ENCODE measurements at regions not wholly inside any gene's neighbourhood (a gene's known extent, or its start where the extent isn't known, plus 50 kb on each side); places are given as distances from the start of the nearest gene placed in this dataset.

GRCh38 chr16:85170590-85171003, 58.3 kb upstream of the CIBAR2 start:
- H3K27ac Mint-ChIP-seq (ENCODE audit: low read depth): no peak overlapping the region
- H3K4me1 Mint-ChIP-seq: no peaks in the 10 kb centered on the region
- peak overlapping the region; percentile 40 for H3K4me3 Mint-ChIP-seq
- peaks cover 76% of the 10 kb centered on the region for H3K27me3 Mint-ChIP-seq
- peaks cover 3% of the 10 kb centered on the region for H3K36me3 Mint-ChIP-seq (ENCODE audit: insufficient read depth)
- DNase-seq (ENCODE audit: low spot score in 2 of 2): no peak
- H3K9me3 Mint-ChIP-seq: no peaks in the 10 kb centered on the region
- ATAC-seq (replicated peaks; ENCODE audit: extremely low read depth, poor library complexity, severe bottlenecking): no peak

DNA sequence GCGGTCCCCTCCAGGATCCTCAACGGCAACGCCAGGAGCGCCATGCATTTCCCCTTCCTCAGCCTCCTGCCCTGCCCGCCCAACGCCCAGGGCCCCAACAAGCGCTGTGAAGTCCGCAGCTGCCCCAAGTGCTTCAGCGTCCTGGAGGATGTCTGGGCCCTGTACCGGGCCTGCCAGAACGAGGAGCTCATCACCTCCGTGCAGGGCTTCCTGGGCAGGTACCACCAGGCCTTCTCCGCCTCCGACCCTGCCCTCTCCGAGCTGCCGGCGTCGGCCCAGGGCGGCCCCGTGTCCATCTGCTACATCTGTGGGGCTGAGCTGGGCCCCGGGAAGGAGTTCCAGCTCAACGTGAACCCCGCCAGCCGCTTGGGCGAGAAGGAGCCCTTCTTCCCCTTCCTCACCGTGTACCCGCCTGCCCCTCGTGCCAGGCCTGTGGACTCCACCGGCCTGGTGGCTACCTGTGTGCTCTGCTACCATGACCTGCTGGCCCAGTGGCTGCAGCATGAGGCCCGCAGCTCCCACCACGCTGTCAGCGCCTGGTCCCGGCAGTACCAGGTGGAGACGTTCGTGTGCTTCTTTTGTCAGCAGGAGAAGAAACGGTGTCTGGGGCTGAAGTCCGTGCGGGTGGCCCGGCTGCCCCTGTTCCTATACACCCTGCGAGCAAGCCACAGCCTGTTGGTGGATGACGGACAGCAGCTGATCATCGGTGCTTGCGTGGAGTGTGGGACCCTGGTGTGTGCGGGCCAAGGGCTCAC, 58.9 kb upstream of the CIBAR2 start:
- H3K27ac Mint-ChIP-seq (ENCODE audit: low read depth): no peak overlapping the region

GRCh38 chr16:85171759-85172454, 59.6 kb upstream of the CIBAR2 start:
- no peak for DNase-seq (ENCODE audit: low spot score in 2 of 2)
- Mint-ChIP-seq H3K4me3 (peak overlapping the region; percentile 43), H3K27me3 (peaks cover 79% of the 10 kb centered on the region), H3K36me3 (ENCODE audit: insufficient read depth) (peaks cover 3% of the 10 kb centered on the region), H3K4me1 (no peaks in the 10 kb centered on the region), H3K9me3 (no peaks in the 10 kb centered on the region), H3K27ac (ENCODE audit: low read depth) (no peak overlapping the region)
- no peak for ATAC-seq (replicated peaks; ENCODE audit: extremely low read depth, poor library complexity, severe bottlenecking)

More for the DNA sequence above, 58.9 kb upstream of the CIBAR2 start:
- Mint-ChIP-seq H3K4me1 (no peaks in the 10 kb centered on the region), H3K9me3 (no peaks in the 10 kb centered on the region), H3K4me3 (peak overlapping the region; percentile 43), H3K27me3 (peaks cover 79% of the 10 kb centered on the region), H3K36me3 (ENCODE audit: insufficient read depth) (peaks cover 3% of the 10 kb centered on the region)
- DNase-seq (ENCODE audit: low spot score in 2 of 2): no peak
- no peak for ATAC-seq (replicated peaks; ENCODE audit: extremely low read depth, poor library complexity, severe bottlenecking)

DNA sequence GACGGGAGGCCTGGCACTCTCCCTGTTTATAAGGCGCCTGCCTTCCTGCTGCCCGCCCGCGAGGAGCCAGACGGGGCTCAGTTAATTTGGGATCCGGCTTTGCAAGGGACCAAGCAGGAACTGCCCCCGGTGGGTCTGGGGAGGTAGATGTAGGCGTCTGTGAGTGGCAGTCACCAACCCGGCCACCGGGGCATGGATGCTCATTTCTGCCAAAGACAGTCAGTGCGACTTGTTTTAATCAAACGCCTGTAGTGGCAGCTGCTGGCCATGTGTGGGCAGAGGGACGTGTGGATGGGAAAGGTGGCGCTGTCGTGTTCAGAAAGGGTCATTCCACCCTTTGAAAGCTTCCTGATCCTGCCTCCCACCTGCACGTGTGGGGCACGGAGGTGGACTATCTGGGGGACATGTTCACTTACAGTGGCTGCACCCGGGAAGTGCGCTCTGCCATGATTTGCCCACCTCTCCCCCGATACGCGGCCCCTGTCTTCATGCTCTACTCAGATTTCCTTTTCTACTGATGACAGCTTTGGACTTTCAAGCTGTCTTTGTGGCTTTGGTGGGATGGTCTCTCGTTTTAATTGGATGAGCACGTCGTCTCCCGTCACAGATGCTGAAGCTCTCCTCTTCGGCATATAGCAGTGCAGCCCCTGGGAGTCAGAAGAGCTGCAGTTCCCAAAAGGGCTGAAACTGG, 60.3 kb upstream of the CIBAR2 start:
- Mint-ChIP-seq H3K9me3 (no peaks in the 10 kb centered on the region), H3K27ac (ENCODE audit: low read depth) (no peak overlapping the region), H3K36me3 (ENCODE audit: insufficient read depth) (peaks cover 3% of the 10 kb centered on the region), H3K27me3 (peaks cover 79% of the 10 kb centered on the region), H3K4me3 (no peak overlapping the region), H3K4me1 (no peaks in the 10 kb centered on the region)
- DNase-seq (ENCODE audit: low spot score in 2 of 2): no peak
- no peak for ATAC-seq (replicated peaks; ENCODE audit: extremely low read depth, poor library complexity, severe bottlenecking)

DNA sequence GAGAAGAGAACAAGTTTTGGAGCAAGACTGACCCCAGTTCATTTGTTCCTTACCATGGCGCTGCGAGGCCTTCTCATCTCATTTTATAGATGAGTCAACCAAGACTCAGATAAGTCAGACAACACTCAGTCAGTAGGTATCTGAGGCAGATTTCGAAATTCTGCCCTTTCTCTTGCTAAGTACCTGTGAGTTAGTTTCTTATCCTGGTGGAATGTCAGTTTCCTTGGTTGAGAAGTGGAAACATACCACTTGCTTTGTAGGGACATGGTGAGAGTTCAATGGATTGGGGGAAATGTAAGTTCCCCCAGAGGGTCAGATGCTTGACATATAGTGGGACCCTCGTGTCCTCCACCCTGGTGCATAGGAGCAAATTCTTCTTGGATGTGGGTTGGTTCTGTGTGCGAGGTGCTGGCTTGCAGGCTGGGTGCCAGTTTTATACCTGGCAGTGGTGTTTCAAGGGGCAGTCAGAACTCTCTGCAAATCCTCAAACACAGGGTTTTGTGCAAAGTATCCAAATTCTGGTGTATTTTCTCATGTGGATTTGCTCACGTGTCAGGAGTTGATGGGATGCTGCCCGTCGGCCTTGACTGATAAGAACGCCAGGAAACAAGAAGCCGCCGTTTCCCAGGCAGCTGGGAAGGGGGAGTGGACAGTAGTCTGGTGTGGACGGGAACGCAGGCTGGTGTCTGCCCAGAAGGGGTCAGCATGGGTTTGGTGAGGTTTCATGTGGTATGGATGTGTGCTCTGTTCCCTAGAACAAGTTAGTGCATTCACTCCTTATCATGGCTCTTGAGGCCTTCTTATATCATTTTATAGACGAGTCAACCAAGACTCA, 61.1 kb upstream of the CIBAR2 start:
- no peak overlapping the region for H3K4me3 Mint-ChIP-seq
- ATAC-seq (replicated peaks; ENCODE audit: extremely low read depth, poor library complexity, severe bottlenecking) (no peak), DNase-seq (ENCODE audit: low spot score in 2 of 2) (no peak)
- H3K36me3 Mint-ChIP-seq (ENCODE audit: insufficient read depth): peaks cover 3% of the 10 kb centered on the region
- H3K27ac Mint-ChIP-seq (ENCODE audit: low read depth): no peak overlapping the region
- H3K9me3 Mint-ChIP-seq: no peaks in the 10 kb centered on the region
- H3K4me1 Mint-ChIP-seq: no peaks in the 10 kb centered on the region
- H3K27me3 Mint-ChIP-seq: peaks cover 81% of the 10 kb centered on the region

- Mint-ChIP-seq H3K4me3 (no peak overlapping the region), H3K27me3 (peaks cover 83% of the 10 kb centered on the region), H3K9me3 (no peaks in the 10 kb centered on the region), H3K36me3 (ENCODE audit: insufficient read depth) (peaks cover 3% of the 10 kb centered on the region), H3K4me1 (no peaks in the 10 kb centered on the region), H3K27ac (ENCODE audit: low read depth) (no peak overlapping the region)
- DNase-seq (ENCODE audit: low spot score in 2 of 2) (no peak), ATAC-seq (replicated peaks; ENCODE audit: extremely low read depth, poor library complexity, severe bottlenecking) (no peak)
Observed at GRCh38 chr16:85173981-85174751, 61.9 kb upstream of the CIBAR2 start.

- Mint-ChIP-seq H3K4me1 (no peaks in the 10 kb centered on the region), H3K27me3 (peaks cover 83% of the 10 kb centered on the region), H3K9me3 (no peaks in the 10 kb centered on the region), H3K4me3 (no peak overlapping the region), H3K36me3 (ENCODE audit: insufficient read depth) (peaks cover 3% of the 10 kb centered on the region), H3K27ac (ENCODE audit: low read depth) (no peak overlapping the region)
- ATAC-seq (replicated peaks; ENCODE audit: extremely low read depth, poor library complexity, severe bottlenecking) (no peak), DNase-seq (ENCODE audit: low spot score in 2 of 2) (no peak)
Observed at GRCh38 chr16:85174871-85175723, 62.8 kb upstream of the CIBAR2 start.

DNA sequence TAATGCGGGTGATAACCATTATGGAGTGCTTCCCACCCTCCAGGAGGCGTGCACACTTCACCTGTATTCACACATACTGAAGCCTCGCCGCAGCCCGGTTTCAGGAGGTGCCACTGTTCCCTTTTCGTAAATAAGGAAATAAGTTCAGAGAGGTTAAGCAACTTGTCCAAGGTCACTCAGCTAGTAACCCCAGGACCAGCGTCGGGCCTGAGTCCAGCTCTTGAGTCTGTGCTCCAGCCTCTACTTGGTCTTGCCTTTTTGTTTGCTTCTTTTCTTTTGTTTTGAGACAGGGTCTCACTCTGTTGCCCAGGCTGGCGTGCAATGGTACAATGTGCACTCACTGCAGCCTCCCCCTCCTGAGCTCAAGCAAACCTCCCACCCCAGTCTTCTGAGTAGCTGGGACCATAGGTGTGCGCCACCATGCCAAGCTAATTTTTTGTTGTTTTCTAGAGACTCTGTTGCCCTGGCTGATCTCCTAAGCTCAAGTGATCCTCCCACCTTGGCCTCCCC, 63.5 kb upstream of the CIBAR2 start:
- no peaks in the 10 kb centered on the region for H3K4me1 Mint-ChIP-seq
- H3K27me3 Mint-ChIP-seq: peaks cover 77% of the 10 kb centered on the region
- no peak for ATAC-seq (replicated peaks; ENCODE audit: extremely low read depth, poor library complexity, severe bottlenecking)

DNA sequence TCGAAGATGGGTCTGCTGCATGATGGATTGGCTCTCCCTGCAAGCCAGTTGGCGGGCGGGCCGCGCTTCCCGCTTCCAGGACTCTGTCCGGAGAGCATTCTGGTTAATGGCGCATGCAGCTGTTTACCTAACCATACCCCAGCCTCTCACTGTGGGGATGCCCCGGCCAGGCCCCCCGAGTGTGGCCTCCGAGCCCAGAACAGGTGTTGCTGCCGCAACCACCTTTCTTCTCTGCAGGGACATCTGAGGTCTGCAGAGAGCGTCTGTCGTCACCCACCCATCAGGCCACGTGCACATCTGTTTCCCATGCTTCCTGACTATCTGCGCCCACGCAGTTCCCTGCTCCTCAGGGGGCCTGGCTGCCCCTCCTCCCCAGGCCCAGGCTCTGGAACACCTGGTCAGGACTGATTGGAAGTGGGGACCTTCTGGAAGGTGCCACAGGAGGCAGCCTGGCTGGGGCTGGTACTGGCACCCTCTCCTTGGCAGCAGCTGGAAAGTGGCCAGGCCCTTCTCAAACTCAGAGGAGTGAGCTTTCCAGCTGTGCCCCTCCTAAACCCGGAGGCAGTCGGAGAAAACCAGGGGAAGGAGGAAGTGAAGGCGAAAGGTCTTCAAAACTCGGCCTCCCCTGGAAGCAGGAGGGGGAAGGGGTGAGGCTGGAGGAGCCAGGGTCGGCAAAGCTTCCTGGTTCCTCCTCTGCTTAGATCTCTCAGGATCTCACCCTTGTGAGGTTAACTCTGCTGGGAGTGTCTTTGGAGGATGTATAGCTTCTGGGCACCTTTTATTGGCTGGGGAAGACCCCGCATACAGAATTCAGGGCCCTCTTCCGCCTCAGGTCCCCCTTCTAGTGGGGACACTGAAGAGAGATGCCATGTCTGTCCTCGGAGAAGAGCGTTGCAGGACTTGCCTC, 64.5 kb upstream of the CIBAR2 start:
- H3K4me3 Mint-ChIP-seq: no peak overlapping the region
- DNase-seq (ENCODE audit: low spot score in 2 of 2) (no peak), ATAC-seq (replicated peaks; ENCODE audit: extremely low read depth, poor library complexity, severe bottlenecking) (no peak)
- H3K4me1 Mint-ChIP-seq: no peaks in the 10 kb centered on the region
- no peaks in the 10 kb centered on the region for H3K9me3 Mint-ChIP-seq
- peaks cover 67% of the 10 kb centered on the region for H3K27me3 Mint-ChIP-seq
- no peaks in the 10 kb centered on the region for H3K36me3 Mint-ChIP-seq (ENCODE audit: insufficient read depth)
- no peak overlapping the region for H3K27ac Mint-ChIP-seq (ENCODE audit: low read depth)

More for the DNA sequence above, 63.5 kb upstream of the CIBAR2 start:
- H3K27ac Mint-ChIP-seq (ENCODE audit: low read depth): no peak overlapping the region
- no peaks in the 10 kb centered on the region for H3K9me3 Mint-ChIP-seq
- H3K4me3 Mint-ChIP-seq: no peak overlapping the region
- no peak for DNase-seq (ENCODE audit: low spot score in 2 of 2)
- peaks cover 3% of the 10 kb centered on the region for H3K36me3 Mint-ChIP-seq (ENCODE audit: insufficient read depth)

GRCh38 chr16:85177448-85177846, 65.2 kb upstream of the CIBAR2 start:
- Mint-ChIP-seq H3K27ac (ENCODE audit: low read depth) (no peak overlapping the region), H3K9me3 (no peaks in the 10 kb centered on the region), H3K4me3 (no peak overlapping the region), H3K36me3 (ENCODE audit: insufficient read depth) (no peaks in the 10 kb centered on the region), H3K27me3 (peaks cover 61% of the 10 kb centered on the region), H3K4me1 (no peaks in the 10 kb centered on the region)
- no peak for DNase-seq (ENCODE audit: low spot score in 2 of 2)
- ATAC-seq (replicated peaks; ENCODE audit: extremely low read depth, poor library complexity, severe bottlenecking): no peak

All from central memory CD8-positive, alpha-beta T cell (primary cell).